GM23338 (cell line): ENCODE measurements at regions not wholly inside any gene's neighbourhood (a gene's known extent, or its start where the extent isn't known, plus 50 kb on each side); places are given as distances from the start of the nearest gene placed in this dataset.

Source experiments
- ATAC-seq: fragments of 200-7000 bp; cut with Tn5 transposase; 3 replicates; pipeline ENCODE4 v1.9.1; 2020
- DNase-seq: peaks from one replicate; pipeline ENCODE4 v3.0.0-alpha.2; 2015; ENCODE audit warnings: low spot score
- H2AFZ ChIP-seq: fragments of 200-600 bp; sonication (generic); 2 replicates; pipeline ENCODE4 v1.8.0; 2016; ENCODE audit warnings: antibody characterized with exemption, mild to moderate bottlenecking, moderate library complexity
- H3F3A ChIP-seq: fragments of 200-600 bp; sonication (generic); replicated peaks from 2 replicates; pipeline ENCODE4 v1.8.0; 2017; ENCODE audit warnings: antibody characterized with exemption, mixed run types, low read depth
- H3K27ac ChIP-seq: fragments of 200-600 bp; sonication (generic); 2 replicates; pipeline ENCODE4 v1.6.1; 2016; ENCODE audit warnings: low read depth
- H3K27me3 ChIP-seq: fragments of 200-600 bp; sonication (generic); 2 replicates; pipeline ENCODE4 v1.8.0; 2016; ENCODE audit warnings: mild to moderate bottlenecking, mixed run types, moderate library complexity; ENCODE audit not compliant: insufficient read depth
- H3K36me3 ChIP-seq: fragments of 200-600 bp; sonication (generic); 2 replicates; pipeline ENCODE4 v1.8.0; 2016; ENCODE audit warnings: mild to moderate bottlenecking; ENCODE audit not compliant: insufficient read depth
- H3K4me1 ChIP-seq: fragments of 200-600 bp; sonication (generic); 2 replicates; pipeline ENCODE4 v1.8.0; 2016; ENCODE audit warnings: mild to moderate bottlenecking, moderate library complexity; ENCODE audit not compliant: insufficient read depth
- H3K4me2 ChIP-seq: fragments of 200-600 bp; sonication (generic); 2 replicates; pipeline ENCODE4 v1.7.1; 2017; ENCODE audit warnings: mixed run types
- H3K4me3 ChIP-seq: fragments of 200-600 bp; sonication (generic); 2 replicates; pipeline ENCODE4 v1.6.1; 2016; ENCODE audit warnings: mixed run types
- H3K79me2 ChIP-seq: fragments of 200-600 bp; sonication (generic); replicated peaks from 2 replicates; pipeline ENCODE4 v1.8.0; 2017; ENCODE audit warnings: mild to moderate bottlenecking; ENCODE audit not compliant: insufficient read depth
- H3K9me2 ChIP-seq: fragments of 200-600 bp; sonication (generic); 2 replicates; pipeline ENCODE4 v1.8.0; 2017; ENCODE audit not compliant: insufficient read depth
- H4K20me1 ChIP-seq: fragments of 200-600 bp; sonication (generic); replicated peaks from 2 replicates; pipeline ENCODE4 v1.8.0; 2017; ENCODE audit warnings: mild to moderate bottlenecking; ENCODE audit not compliant: insufficient read depth
- H3K27ac Mint-ChIP-seq: 2 replicates; pipeline ENCODE4 v1.8.0; 2020; ENCODE audit warnings: inconsistent platforms, mild to moderate bottlenecking, moderate library complexity, mixed read lengths
- H3K27me3 Mint-ChIP-seq: 3 replicates; pipeline ENCODE4 v1.8.0; 2022; ENCODE audit warnings: low read depth, mild to moderate bottlenecking, moderate library complexity, mixed read lengths, inconsistent platforms; ENCODE audit not compliant: insufficient read depth, poor library complexity
- H3K36me3 Mint-ChIP-seq: 3 replicates; pipeline ENCODE4 v1.8.0; 2021; ENCODE audit warnings: low read depth, mild to moderate bottlenecking, inconsistent platforms, moderate library complexity, mixed read lengths
- H3K4me1 Mint-ChIP-seq: 3 replicates; pipeline ENCODE4 v1.8.0; 2020; ENCODE audit warnings: mild to moderate bottlenecking, inconsistent platforms, mixed read lengths
- H3K4me3 Mint-ChIP-seq: 3 replicates; pipeline ENCODE4 v1.8.0; 2021; ENCODE audit warnings: moderate library complexity, mild to moderate bottlenecking, inconsistent platforms, mixed read lengths
- H3K9me3 Mint-ChIP-seq: 3 replicates; pipeline ENCODE4 v1.8.0; 2020; ENCODE audit warnings: moderate library complexity, mild to moderate bottlenecking, inconsistent platforms, mixed read lengths
- CREB1 ChIP-seq: fragments of 250-450 bp; sonication (Bioruptor Pico); IDR thresholded peaks from 2 replicates; pipeline ENCODE4 v1.5.0; 2020; ENCODE audit warnings: low read depth, mild to moderate bottlenecking, moderate library complexity
- EZH2 ChIP-seq: fragments of 200-600 bp; sonication (generic); IDR thresholded peaks from one replicate; pipeline ENCODE4 v1.8.0; 2017; ENCODE audit warnings: antibody characterized with exemption, mild to moderate bottlenecking, low read depth; ENCODE audit not compliant: unreplicated experiment
- EZH2phosphoT487 ChIP-seq: fragments of 200-600 bp; sonication (generic); IDR thresholded peaks from one replicate; pipeline ENCODE4 v1.8.1; 2018; ENCODE audit warnings: antibody characterized with exemption; ENCODE audit not compliant: unreplicated experiment
- JUNB ChIP-seq: IDR thresholded peaks from one replicate; pipeline ENCODE4 v1.6.1; 2016; ENCODE audit warnings: antibody characterized with exemption; ENCODE audit not compliant: unreplicated experiment
- NANOG ChIP-seq: IDR thresholded peaks from 2 replicates; pipeline ENCODE4 v1.6.1; 2016; ENCODE audit warnings: antibody characterized with exemption, borderline replicate concordance
- POLR2AphosphoS5 ChIP-seq: IDR thresholded peaks from 2 replicates; pipeline ENCODE4 v1.6.1; 2016; ENCODE audit warnings: antibody characterized with exemption, low read depth
- REST ChIP-seq: IDR thresholded peaks from one replicate; pipeline ENCODE4 v1.6.1; 2018; ENCODE audit warnings: antibody characterized with exemption; ENCODE audit not compliant: unreplicated experiment
- STAT1 ChIP-seq: IDR thresholded peaks from one replicate; pipeline ENCODE4 v1.6.1; 2016; ENCODE audit warnings: antibody characterized with exemption; ENCODE audit not compliant: unreplicated experiment
- ZNF114 ChIP-seq: fragments of 250-450 bp; sonication (Bioruptor Pico); IDR thresholded peaks from 2 replicates; pipeline ENCODE4 v1.5.0; 2020; ENCODE audit warnings: mild to moderate bottlenecking, moderate library complexity
- ZNF331 ChIP-seq: fragments of 250-450 bp; sonication (Bioruptor Pico); IDR thresholded peaks from 2 replicates; pipeline ENCODE4 v1.5.0; 2020; ENCODE audit warnings: low read depth, mild to moderate bottlenecking, moderate library complexity
- TF ChIP-seq, protein P1 (sequence below): fragments of 250-450 bp; sonication (Bioruptor Pico); IDR thresholded peaks from 2 replicates; pipeline ENCODE4 v1.5.0; 2020; ENCODE audit warnings: mild to moderate bottlenecking, moderate library complexity
- TF ChIP-seq, protein P2 (sequence below): IDR thresholded peaks from 2 replicates; pipeline ENCODE4 v1.6.1; 2016; ENCODE audit warnings: antibody characterized with exemption
- TF ChIP-seq, protein P3 (sequence below), 2 experiments: fragments of 200-600 bp in 1 of 2; sonication (generic) in 1 of 2; conservative IDR thresholded peaks; 2 replicates each; pipeline versions ENCODE4 v1.5.1 to v1.6.1; 2016 to 2017; ENCODE audit warnings: antibody characterized with exemption in 2 of 2, low read depth in 2 of 2, mild to moderate bottlenecking in 2 of 2, moderate library complexity in 1 of 2

DNA sequence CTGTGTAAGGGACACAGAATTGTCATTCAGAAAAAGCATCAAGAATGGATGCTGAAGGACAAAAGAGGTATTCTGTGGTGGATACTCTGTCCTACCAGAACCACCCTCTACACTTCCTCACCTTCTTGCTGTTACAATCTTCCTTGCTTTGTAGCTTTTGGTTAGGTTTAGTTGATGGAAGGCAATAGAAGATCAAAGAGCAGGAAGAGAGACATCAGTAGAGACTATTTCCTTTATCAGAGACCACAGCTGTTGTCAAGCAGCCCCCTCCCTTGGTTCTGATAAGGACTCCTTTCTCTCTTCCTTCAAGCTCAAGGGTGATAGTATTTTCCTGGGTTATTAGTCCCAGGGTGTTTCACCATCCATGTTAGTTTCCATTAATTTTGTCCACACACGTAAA lies 84.7 kb upstream of the ALCAM start:
- no peak overlapping the region for H3K27ac ChIP-seq
- peaks cover 3% of the 10 kb centered on the region; the same call in 1 of the 2 replicates for H3K9me2 ChIP-seq
- H3K4me1 Mint-ChIP-seq = no peaks in the 10 kb centered on the region
- no peaks in the 10 kb centered on the region for H3K36me3 Mint-ChIP-seq
- no peak for ATAC-seq
- no peak overlapping the region for H3K4me3 Mint-ChIP-seq
- H3K9me3 Mint-ChIP-seq = no peaks in the 10 kb centered on the region; the same call in 2 of the 3 replicates
- no peak overlapping the region for H2AFZ ChIP-seq
- no peak overlapping the region for H3K27ac Mint-ChIP-seq
- H3K4me3 ChIP-seq = no peak overlapping the region
- H4K20me1 ChIP-seq = no peaks in the 10 kb centered on the region
- no peak overlapping the region for H3K4me2 ChIP-seq
- DNase-seq = no peak
- H3K27me3 Mint-ChIP-seq = no peaks in the 10 kb centered on the region
- no peaks in the 10 kb centered on the region for H3K36me3 ChIP-seq
- no peaks in the 10 kb centered on the region for H3K79me2 ChIP-seq
- H3K27me3 ChIP-seq = no peaks in the 10 kb centered on the region
- TF ChIP-seq JUNB (no peak), REST (no peak), NANOG (no peak), EZH2phosphoT487 (no peak), POLR2AphosphoS5 (no peak), ZNF114 (no peak), STAT1 (no peak), EZH2 (no peak), CREB1 (CRISPR knock-in tag) (no peak), ZNF331 (no peak)
- TF ChIP-seq, protein P1, sequence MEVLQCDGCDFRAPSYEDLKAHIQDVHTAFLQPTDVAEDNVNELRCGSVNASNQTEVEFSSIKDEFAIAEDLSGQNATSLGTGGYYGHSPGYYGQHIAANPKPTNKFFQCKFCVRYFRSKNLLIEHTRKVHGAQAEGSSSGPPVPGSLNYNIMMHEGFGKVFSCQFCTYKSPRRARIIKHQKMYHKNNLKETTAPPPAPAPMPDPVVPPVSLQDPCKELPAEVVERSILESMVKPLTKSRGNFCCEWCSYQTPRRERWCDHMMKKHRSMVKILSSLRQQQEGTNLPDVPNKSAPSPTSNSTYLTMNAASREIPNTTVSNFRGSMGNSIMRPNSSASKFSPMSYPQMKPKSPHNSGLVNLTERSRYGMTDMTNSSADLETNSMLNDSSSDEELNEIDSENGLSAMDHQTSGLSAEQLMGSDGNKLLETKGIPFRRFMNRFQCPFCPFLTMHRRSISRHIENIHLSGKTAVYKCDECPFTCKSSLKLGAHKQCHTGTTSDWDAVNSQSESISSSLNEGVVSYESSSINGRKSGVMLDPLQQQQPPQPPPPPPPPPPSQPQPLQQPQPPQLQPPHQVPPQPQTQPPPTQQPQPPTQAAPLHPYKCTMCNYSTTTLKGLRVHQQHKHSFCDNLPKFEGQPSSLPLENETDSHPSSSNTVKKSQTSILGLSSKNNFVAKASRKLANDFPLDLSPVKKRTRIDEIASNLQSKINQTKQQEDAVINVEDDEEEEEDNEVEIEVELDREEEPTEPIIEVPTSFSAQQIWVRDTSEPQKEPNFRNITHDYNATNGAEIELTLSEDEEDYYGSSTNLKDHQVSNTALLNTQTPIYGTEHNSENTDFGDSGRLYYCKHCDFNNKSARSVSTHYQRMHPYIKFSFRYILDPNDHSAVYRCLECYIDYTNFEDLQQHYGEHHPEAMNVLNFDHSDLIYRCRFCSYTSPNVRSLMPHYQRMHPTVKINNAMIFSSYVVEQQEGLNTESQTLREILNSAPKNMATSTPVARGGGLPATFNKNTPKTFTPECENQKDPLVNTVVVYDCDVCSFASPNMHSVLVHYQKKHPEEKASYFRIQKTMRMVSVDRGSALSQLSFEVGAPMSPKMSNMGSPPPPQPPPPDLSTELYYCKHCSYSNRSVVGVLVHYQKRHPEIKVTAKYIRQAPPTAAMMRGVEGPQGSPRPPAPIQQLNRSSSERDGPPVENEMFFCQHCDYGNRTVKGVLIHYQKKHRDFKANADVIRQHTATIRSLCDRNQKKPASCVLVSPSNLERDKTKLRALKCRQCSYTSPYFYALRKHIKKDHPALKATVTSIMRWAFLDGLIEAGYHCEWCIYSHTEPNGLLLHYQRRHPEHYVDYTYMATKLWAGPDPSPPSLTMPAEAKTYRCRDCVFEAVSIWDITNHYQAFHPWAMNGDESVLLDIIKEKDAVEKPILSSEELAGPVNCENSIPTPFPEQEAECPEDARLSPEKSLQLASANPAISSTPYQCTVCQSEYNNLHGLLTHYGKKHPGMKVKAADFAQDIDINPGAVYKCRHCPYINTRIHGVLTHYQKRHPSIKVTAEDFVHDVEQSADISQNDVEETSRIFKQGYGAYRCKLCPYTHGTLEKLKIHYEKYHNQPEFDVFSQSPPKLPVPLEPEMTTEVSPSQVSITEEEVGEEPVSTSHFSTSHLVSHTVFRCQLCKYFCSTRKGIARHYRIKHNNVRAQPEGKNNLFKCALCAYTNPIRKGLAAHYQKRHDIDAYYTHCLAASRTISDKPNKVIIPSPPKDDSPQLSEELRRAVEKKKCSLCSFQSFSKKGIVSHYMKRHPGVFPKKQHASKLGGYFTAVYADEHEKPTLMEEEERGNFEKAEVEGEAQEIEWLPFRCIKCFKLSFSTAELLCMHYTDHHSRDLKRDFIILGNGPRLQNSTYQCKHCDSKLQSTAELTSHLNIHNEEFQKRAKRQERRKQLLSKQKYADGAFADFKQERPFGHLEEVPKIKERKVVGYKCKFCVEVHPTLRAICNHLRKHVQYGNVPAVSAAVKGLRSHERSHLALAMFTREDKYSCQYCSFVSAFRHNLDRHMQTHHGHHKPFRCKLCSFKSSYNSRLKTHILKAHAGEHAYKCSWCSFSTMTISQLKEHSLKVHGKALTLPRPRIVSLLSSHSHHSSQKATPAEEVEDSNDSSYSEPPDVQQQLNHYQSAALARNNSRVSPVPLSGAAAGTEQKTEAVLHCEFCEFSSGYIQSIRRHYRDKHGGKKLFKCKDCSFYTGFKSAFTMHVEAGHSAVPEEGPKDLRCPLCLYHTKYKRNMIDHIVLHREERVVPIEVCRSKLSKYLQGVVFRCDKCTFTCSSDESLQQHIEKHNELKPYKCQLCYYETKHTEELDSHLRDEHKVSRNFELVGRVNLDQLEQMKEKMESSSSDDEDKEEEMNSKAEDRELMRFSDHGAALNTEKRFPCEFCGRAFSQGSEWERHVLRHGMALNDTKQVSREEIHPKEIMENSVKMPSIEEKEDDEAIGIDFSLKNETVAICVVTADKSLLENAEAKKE (CRISPR knock-in tag) = no peak
- TF ChIP-seq, protein P2, sequence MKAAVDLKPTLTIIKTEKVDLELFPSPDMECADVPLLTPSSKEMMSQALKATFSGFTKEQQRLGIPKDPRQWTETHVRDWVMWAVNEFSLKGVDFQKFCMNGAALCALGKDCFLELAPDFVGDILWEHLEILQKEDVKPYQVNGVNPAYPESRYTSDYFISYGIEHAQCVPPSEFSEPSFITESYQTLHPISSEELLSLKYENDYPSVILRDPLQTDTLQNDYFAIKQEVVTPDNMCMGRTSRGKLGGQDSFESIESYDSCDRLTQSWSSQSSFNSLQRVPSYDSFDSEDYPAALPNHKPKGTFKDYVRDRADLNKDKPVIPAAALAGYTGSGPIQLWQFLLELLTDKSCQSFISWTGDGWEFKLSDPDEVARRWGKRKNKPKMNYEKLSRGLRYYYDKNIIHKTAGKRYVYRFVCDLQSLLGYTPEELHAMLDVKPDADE = no peak
- TF ChIP-seq, protein P3, sequence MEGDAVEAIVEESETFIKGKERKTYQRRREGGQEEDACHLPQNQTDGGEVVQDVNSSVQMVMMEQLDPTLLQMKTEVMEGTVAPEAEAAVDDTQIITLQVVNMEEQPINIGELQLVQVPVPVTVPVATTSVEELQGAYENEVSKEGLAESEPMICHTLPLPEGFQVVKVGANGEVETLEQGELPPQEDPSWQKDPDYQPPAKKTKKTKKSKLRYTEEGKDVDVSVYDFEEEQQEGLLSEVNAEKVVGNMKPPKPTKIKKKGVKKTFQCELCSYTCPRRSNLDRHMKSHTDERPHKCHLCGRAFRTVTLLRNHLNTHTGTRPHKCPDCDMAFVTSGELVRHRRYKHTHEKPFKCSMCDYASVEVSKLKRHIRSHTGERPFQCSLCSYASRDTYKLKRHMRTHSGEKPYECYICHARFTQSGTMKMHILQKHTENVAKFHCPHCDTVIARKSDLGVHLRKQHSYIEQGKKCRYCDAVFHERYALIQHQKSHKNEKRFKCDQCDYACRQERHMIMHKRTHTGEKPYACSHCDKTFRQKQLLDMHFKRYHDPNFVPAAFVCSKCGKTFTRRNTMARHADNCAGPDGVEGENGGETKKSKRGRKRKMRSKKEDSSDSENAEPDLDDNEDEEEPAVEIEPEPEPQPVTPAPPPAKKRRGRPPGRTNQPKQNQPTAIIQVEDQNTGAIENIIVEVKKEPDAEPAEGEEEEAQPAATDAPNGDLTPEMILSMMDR (conservative IDR thresholded peaks at IDR 0.05; ENCODE audit: low read depth in 2 of 2) = no peak
- no peaks in the 10 kb centered on the region for H3K4me1 ChIP-seq
- no peaks in the 10 kb centered on the region for H3F3A ChIP-seq
